Non-pigmented ciliary epithelial cell (primary cell): ENCODE measurements at regions not wholly inside any gene's neighbourhood (a gene's known extent, or its start where the extent isn't known, plus 50 kb on each side); places are given as distances from the start of the nearest gene placed in this dataset.

Experiments used
- DNase-seq: peaks from one replicate; pipeline ENCODE4 v3.0.0-alpha.2; 2010; ENCODE audit warnings: low read depth

DNA sequence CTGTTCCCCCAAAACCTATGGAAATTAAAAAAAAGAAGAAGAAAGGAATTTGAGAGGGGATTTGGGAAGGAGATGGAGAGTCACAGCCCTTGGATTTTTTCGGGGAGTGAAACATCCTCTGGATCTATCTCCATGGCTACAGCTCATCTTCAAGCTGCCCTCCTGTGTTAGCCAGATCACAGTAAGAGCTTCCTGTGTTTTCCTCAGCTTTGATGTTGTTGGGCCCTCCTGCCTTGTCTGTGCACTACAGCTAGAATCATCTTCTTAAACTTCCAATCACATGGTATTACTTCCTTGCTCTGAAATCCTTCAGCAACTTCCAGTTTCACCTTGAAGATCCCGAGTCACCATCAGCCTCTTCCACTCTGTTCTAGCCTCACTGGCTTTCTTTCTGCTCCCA is 207.8 kb upstream of the ZFP64 start:
- DNase-seq: no peak

DNA sequence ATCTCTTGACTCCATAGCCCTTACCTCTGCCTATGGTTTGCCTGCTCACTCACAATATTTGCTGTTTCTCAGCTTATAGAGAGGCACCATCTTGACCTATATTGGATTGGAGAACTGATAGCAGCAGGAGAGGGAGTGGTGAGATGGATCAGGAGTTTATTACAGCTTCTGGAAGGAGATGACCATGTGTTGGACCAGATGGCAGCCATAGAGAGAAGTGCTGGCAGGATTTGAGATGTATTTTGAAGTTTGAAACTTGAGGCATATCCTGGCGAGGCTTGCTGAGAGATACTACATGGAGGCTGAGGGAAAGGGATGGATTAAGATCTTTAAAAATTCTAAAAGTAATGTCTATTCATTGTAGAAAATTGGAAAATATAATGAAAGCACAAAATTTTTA is 198.0 kb upstream of the ZFP64 start:
- DNase-seq: no peak

DNA sequence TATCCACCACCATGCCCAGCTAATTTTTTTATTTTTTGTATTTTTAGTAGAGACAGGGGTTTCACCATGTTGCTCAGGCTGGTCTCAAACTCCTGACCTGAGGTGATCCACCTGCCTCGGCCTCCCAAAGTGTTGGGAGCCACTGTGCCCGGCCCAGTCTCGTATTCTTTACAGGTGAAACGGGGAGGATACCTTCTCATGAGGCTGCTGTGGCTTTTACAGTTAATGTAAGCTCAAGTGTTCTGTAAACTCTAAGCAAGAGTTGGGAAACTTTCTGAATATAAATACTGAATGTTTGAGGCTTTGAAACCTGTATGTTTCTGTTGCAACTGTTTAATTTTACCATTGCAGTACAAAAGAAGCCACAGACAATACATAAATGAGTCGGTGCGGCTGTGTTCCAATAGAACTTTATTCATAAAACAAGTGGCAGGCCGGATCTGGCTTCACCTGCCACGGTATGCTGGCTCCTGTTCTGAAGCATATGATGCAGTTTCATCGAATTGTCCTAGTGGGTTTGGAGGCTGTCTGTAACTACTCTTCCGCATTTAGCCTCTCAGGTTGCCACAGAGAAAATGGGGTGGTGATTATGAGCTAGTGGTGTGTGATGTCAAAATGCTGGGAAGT is 192.5 kb upstream of the ZFP64 start:
- no peak for DNase-seq

DNA sequence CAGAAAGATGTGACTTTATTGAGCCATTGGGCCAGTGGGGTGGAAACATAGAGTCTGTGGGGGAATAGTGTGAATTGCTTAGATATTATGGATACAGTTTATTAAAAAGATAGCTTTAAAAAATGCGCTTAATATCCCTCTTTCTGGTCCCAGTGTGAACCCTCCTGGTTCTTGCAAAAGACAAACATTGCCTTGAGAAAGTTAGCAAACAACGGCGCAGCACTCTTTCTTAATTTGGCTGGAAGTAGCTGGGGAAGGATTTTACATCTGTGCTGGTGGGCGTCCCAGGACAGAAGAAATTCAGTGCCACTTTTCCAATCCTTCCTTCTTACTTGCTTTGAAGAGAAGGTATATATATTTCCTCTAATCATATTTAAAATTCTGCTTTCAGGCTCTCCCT is 191.4 kb upstream of the ZFP64 start:
- no peak for DNase-seq

DNA sequence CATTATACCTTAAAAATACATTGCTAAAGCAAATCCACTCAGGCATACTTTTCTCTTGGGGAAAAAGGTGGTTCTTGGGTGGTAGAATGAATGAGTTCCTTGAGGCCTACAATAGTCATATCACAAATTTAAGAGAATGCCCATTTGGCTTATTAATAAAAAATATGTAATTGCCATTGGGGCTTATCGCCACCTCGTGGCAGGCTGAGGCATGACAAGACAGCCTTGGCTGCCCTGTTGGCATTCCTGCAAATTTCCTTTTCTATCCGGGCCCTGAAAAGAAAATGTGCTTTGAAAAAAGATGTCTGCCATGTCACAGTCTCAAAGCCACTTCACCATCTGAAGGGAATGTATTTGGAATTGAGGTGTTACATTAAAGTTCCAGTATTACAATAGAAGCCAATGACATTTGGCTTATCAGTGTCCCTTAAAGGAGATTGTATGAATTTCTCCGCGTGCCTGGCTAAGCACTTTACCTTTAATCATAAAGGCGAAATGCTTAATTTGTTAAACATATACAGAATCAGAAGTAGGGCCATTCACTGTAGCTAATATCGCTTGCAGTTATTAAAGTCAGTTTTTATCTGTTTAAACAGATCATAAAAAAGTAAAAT is 188.3 kb upstream of the ZFP64 start:
- no peak for DNase-seq

DNA sequence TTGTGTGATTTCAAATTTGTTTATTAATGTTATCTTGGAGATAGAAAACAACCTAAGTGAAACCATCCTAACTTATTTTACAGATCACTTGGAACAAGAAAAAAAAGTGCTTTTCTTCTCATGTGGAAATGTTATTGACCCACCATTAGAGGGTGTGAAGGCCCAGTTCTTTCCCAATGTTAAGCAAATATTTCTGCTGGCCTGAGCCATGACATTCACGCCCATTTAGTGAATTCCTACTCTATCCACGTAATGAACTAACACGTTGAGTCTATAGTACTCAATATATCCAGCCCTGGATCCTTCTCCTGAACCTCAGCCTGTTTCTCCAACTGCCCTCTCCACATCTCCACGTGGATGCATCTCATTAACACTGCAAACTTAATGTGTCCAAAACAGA is 180.6 kb upstream of the ZFP64 start:
- no peak for DNase-seq

DNA sequence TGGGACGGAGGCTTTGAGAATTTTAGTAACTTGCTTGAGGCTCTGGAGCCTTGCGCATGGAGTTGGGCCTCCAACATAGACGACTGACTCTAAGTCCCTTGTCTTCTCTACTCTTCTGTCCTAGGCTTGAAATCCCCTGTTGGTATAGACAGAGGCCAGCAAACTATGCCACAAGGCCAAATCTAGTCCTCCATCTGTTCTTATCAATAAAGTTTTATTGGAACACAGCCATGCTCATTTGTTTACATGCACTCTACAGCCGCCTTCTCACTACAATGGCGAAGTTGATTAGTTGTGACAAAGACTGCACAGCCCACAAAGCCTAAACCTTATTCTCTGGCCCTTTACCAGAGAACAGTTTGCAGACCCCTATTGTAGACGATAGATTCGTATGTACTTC is 174.1 kb upstream of the ZFP64 start:
- no peak for DNase-seq

DNA sequence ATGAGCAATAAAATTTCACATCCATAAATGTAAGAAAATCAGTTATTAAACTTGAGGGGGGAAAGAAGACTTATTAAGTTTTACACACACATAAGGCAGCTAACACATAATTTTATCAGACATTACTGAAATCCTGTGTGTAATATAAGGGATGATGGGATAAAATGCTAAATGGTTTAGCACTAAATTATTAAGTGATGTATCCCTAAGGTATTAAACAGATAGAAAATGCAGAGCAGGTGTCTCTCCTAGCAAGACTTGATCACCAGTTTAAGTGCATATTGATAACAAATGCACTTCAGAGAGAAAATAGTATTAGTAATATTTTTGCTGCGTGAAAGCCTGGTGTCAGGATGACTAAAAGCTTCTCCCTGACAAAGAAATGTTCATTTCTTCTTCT is 172.8 kb upstream of the ZFP64 start:
- no peak for DNase-seq

DNA sequence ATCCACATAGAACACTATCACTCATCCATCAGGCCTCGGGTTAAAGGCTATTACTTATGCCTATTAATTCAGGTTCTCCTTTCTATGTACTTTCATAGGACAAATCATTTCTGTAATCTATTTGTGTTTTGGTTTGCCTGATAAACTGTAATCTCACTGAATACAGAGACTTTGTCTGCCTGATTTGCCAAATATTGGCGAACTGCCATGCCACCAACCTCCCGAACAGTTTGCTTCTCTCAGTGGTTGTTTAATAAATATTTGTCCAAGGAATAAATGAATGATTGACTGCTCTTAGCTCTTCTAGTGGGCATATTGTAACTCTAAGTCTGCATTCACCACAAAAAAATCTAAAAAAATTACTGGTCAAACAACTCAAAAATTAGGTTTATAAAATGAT is 170.1 kb upstream of the ZFP64 start:
- DNase-seq: no peak

DNA sequence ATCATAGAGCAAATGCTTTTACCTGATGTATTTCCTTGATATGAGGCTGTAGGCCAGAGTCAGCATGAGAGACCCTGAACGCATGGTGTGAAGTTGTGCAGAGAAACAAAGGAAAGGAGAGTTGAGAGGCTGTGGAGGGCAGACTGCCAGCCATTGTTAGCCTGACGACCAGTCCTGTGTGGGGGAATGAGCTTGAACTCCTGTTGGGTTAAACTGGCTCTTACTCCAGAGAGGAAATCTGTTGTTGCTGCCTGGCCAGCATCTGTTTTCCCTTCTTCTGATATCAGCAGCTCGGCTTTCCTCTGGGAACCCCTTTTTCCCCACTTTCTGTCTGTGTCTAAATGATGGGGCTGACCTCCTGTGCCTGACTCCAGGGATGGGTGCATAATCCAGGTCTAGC is 158.2 kb upstream of the ZFP64 start:
- no peak for DNase-seq

DNA sequence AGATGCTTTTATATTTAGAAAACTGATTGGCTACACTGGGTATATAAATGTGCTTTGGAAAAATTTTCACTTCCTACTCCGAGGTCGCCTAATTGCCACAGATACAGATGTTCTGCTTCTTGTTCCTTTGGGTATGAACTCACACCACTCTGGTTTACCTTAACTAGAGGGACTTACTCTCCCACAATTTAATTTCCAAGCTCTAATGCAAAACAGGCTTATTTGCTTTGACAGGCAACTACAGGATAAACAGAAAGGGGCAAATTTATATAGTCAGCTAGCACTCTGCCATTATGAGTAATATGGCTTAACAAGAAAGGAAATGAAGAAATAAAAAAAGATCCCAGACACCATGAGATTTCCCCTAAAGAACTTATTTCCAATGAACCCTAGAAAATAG is 156.9 kb upstream of the ZFP64 start:
- DNase-seq: no peak

DNA sequence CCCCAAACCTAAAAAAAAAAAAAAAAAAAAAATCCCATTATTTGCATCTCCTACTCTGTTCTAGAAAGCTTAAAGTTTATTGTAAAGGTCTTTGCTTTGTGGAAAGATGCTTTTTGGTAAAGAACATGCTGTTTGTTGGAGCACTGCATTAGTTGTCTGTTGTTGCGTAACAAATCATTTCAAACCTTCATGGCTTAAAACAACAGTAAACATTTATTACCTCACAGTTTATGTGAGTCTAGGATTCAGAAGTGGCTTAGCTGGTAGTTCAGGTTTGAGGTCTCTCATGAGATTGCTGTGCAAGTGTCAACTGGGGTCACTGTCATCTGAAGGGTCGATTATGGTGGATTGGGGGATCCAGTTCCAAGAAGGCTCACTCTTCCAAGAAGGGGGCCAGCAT is 155.2 kb upstream of the ZFP64 start:
- no peak for DNase-seq

DNA sequence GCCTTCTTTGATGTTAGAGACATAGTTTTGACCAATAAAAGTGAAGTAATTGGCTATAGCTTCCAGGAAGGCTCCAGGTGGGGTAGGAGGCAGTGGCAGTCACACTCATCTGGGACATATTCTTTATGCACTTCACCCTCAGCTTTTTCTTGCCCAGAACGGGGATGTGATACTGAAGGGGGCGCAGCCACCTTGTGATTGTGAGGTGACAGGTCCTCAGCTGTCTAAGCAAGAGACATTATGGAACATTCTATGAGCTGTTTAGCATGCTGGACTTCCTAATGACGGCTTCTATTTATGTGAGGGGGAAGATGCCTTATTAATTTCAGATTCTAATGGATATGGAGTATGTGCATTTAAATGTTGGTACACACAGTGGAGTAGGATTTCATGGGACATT is 151.3 kb upstream of the ZFP64 start:
- DNase-seq: no peak

DNA sequence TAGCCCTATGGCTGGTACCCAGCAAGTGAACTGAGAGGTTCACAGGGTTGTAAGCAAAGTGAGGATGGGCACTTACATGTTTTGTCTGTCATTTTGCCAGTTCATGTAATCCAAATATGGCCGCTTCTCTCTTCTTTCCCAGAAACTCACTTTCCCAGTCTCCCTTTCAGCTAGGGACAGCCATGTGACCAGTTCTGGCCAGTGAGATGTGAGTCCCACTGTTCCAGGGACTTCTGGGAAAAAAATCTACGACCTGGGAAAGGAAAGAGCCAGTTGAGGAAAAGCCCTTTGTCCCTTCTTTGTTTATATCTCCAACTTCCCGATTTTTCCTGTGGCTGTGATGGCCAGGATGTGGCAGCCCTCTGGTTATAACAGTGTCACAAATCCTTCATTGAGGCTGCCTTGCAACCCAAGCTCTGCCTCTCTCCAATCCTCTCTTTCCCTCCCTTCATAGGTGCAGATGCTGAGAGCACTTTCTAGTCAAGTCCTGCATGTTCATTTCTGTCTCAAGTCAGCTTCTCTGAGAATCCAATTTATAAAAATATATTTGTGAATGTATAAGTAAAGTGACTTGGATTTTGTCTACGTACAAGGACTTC is 148.6 kb upstream of the ZFP64 start:
- DNase-seq: no peak

DNA sequence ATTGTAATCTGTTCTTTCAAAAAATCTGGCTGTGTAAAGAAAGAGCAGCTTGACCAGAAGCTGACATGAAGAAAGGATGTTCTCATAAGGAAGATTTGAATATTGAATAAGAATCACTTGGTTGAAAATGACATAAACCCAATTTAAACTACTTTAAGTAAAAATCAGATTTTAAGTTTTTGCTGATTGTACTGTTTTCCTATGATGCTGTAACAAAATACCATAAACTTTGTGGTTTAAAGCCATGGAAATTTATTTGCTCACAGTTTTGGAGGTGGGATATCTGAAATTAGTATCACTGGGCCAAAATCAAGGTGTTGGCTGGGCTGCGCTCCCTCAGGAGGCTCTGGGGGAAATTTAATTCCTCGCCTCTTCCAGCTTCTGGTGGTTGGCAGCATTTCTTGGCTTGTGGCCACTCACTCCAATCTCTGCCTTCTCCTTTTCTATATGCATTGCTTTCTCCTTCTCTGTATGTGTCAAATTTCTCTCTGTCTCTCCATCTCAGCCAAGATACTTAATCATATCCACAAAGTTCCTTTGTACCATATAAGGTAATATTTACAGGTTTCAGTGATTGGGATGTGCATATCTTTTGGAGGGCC is 141.2 kb upstream of the ZFP64 start:
- no peak for DNase-seq

DNA sequence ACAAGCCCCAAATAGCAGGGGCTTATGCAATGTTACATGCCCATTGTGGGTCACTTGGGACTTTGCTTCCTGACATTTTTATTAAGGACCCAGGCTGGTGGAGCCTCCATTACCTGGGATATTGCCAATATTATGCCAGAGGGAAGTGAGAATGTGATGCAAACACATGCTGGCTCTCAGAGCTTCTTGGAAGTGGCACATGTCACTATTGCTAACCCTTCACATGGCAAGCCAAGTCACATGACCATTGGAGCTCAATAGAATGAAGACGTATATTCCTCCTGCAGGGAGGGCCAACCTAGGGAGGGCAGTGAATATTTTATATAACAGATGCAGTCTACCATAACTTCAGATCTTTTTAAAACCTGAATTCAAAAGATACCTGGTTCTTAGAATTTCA is 140.7 kb upstream of the ZFP64 start:
- no peak for DNase-seq

DNA sequence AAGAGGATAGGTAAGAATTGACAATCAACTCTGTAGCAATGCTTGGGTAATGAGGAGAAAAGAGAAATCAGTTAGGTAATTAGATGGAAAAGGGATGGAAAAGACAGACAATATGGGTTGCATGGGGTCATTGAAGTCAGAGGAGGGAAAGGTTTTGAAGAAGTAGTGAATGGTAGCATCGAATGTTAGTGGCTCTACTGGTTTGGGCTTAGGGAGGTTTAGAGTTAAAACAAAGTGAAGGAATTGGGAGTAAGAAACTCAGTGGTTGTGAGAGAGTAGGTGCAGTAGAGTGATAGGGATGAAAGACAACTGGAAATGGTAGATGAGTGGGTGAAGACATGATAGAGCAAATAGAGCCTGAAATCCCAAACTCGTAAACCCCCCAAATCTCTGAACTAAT is 140.1 kb upstream of the ZFP64 start:
- DNase-seq: no peak

DNA sequence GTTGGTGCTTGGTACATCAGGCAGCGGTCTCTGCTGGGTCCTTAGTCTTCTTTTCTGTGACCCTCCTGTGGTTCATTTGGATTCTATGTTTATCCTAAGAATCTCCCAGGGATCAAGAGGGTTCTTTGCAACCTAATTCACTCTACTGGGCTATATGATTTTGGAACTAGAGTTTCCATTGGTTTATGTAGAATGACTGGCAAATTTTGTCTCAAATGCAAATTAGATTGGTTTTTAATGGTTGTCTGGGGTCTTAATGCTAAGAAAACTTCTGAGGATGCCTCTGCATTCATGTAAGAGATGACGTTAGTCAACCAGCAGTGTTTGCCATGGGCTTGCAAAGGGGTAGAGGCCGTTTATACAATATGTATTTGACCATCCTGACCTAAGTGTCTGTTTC is 129.8 kb upstream of the ZFP64 start:
- no peak for DNase-seq

DNA sequence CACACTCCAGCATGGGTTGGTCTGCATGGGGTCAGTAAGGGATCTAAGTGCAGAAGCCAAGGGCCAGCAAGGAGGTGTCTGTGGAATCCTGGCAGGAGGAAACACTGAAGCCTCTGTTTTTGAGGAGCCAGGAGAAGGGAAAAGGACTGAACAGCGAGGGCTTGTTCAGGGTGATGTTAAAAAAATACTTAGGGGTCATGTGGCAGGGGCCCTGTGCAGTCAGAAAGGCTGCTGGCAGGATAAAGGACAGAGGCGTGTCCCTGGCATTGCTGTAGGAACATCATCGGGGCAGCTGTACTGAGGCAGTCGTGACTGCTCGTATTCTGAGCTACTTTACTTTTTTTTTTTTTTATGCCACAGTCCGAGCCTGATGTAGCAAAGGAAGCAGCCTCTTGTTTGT is 127.1 kb upstream of the ZFP64 start:
- no peak for DNase-seq

DNA sequence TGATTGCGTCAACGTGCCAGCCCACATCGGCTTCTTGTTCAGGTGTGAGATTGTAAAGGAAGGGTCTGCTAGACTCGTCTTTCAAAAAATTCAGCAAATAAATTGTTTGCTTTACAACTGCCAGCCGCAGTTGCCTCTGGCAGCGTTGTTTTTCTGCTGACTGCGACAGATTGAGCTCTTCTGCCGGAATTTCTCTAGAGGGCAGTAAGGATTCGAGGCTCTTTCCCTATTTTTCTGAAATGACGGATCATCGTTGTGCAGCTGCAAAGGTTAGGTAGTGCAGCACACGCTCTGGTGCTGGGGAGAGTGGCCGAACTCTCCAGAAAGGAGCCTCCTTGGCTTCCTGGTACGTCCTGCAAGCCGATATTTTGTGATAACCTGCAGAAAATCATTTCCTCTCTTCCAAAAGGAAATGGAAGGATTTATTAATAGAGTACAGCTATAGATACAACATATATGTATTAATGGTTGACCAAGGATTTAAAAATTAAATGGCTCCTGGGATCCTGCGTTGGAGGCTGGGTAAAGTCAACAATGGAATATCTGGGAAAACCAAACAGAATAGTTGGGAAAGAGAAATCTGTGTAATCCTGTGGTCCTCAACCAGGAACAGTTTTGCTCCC is 121.9 kb upstream of the ZFP64 start:
- peak; percentile 1 for DNase-seq

DNA sequence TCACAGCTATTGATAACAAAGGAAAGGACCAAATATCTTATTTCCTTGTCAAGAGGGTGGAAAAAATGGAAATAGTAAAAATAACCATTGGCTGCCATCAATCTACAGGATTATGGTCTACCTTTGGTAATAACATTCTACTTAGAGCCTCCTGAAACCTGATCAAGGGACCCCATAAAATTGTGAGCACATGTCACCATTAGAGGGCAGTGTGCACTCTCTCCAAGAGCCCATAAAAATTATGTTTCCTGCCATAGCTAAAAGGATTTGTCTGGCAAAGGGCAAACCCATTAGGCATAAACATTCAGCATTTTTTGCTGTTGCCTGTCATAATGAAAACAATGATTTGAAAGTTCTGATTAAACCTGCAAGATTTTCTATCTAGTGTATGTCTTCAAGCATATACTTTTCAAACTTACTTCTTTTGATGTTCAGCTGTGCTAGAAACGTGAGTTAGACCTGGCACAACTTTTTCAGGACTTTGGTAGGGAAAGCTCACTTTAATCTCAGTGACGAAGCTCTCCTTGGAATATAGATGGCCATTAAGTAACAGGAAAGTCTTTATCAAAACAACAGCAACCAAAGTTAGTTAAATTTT is 120.7 kb upstream of the ZFP64 start:
- peak; percentile 14 for DNase-seq

DNA sequence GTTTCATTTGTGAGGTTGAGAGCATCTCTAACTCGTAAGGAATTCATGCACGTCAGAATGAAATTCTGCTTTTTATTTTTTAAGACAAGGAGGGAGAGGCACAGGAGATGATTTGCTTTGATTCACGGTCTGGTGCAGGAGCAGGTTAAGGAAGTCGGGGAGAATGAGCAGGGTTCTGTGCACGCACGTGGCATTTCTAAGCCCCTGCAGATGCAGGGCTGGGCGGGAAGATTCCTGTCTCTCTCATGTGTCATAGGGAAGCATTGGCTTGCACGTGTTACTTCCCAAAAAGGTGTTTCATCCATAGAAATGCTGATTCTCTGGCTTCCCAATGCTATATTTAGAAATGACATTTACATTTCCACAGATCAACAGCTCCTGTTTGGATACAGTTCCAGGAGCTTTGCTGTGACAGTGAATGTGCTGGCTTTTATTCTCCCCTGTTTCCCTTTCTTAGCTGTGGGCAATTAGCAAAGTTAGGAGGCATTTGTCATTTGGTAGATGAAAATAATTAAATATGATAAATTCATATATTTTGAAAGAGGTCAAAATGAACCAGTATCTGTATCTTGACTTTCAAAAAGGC is 119.7 kb upstream of the ZFP64 start:
- DNase-seq: no peak
